GM13977 (cell line): ENCODE measurements at regions not wholly inside any gene's neighbourhood (a gene's known extent, or its start where the extent isn't known, plus 50 kb on each side); places are given as distances from the start of the nearest gene placed in this dataset.

Source experiments
- DNase-seq: peaks from one replicate; pipeline ENCODE4 v3.0.0; 2012; ENCODE audit warnings: low spot score
- CTCF ChIP-seq: IDR thresholded peaks from 2 replicates; pipeline ENCODE4 v1.5.1; 2012; ENCODE audit warnings: mild to moderate bottlenecking, control low read depth; ENCODE audit not compliant: insufficient read depth; ENCODE audit errors: extremely low read depth, missing control alignments
- in situ Hi-C: fragments of 300-500 bp; cut with MboI; formaldehyde crosslinking; loops from one replicate; pipeline ENCODE4 v1.12.0; 2022; ENCODE audit warnings: low sequenced_read_pairs, low pct_unique_long_range_greater_than_20kb, mixed read lengths, inconsistent platforms; ENCODE audit not compliant: unreplicated experiment

GRCh38 chr10:35857860-35858259, 215.8 kb upstream of the FZD8 start:
- DNase-seq: no peak
- TF ChIP-seq CTCF: no peak
- in situ Hi-C loops: no loop called here

GRCh38 chr10:35855155-35855947, 213.3 kb upstream of the FZD8 start:
- in situ Hi-C loops: no loop called here
- DNase-seq: no peak
- no peak for TF ChIP-seq CTCF

GRCh38 chr10:35854661-35855060, 212.6 kb upstream of the FZD8 start:
- in situ Hi-C loops: no loop called here
- TF ChIP-seq CTCF: no peak
- no peak for DNase-seq

- DNase-seq: no peak
- no peak for TF ChIP-seq CTCF
- in situ Hi-C loops: no loop called here
Measured at GRCh38 chr10:35852721-35853120, 210.6 kb upstream of the FZD8 start.

- TF ChIP-seq CTCF: no peak
- DNase-seq: no peak
- in situ Hi-C loops: no loop called here
Measured at GRCh38 chr10:35848412-35848811, 206.3 kb upstream of the FZD8 start.

GRCh38 chr10:35844686-35845085, 202.6 kb upstream of the FZD8 start:
- in situ Hi-C loops: no loop called here
- no peak for DNase-seq
- TF ChIP-seq CTCF: no peak
